ENCODE measurements at regions not wholly inside any gene's neighbourhood (a gene's known extent, or its start where the extent isn't known, plus 50 kb on each side); places are given as distances from the start of the nearest gene placed in this dataset.

DNA sequence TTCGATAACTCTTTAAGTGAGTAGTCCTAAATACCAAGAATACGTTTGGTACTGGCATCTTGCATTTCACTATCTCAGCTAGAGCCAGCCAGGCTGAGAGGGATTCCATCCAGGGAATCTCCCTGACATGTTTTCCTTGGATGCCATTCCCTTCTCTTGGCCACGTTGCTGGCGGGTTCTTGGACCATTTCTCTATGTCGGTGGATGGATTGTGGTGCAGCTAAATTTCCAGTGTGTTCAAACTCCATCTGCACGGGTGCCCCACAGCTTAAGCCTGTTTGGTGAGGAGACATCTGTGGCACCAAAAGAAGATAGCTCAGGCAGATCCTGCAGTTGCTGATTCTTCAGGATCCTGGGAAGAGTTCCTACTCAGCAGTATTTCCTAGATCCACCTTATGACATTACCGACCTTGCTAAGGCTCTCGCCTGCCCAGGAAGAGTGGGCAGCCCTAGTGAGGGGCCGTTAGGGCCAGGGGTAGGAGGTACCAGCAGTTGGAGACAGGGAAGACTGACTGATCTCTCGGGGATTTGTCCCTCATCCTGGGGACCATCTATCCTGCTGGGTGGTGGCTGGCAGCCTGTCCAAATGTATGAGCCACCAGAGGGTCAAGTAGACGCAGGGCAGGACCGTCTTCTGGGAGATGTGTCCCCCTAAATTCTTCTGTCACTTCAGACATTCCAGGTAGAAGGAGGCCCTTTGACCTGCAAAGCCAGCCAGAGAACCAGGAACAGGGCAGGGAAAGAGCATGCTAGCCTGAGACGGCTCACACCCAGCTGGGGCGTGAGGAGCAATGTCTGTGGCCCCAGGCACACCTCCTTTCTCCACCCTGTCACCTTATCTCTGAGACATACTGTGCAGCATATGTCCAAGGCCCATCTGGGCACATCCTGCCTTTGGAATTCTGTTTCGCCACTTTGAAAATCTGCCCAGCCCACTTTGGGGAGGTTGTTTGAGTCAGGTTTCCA lies 72.6 kb upstream of the CAPRIN2 start:
- WGBS, 3 donors = 60 to 70% (median 67%) methylated on average over 15 of the region's 15 CpGs
- no peaks in the 10 kb centered on the region for H3K36me3 ChIP-seq (ENCODE audit: insufficient read depth in 1 of 2, low read depth in 1 of 2)
- no peaks in the 10 kb centered on the region for H3K9me3 ChIP-seq
- H3K4me3 ChIP-seq = no peak overlapping the region
- intact Hi-C loops (cut with DNase I) = no loop called here
- no peak overlapping the region for H3K27ac ChIP-seq
- H3K27me3 ChIP-seq (ENCODE audit: insufficient read depth in 3 of 3, low read length in 2 of 3) = no peaks in the 10 kb centered on the region
- no peak for ATAC-seq
- peaks cover under 1% of the 10 kb centered on the region for H3K4me1 ChIP-seq
- TF ChIP-seq, protein P1, sequence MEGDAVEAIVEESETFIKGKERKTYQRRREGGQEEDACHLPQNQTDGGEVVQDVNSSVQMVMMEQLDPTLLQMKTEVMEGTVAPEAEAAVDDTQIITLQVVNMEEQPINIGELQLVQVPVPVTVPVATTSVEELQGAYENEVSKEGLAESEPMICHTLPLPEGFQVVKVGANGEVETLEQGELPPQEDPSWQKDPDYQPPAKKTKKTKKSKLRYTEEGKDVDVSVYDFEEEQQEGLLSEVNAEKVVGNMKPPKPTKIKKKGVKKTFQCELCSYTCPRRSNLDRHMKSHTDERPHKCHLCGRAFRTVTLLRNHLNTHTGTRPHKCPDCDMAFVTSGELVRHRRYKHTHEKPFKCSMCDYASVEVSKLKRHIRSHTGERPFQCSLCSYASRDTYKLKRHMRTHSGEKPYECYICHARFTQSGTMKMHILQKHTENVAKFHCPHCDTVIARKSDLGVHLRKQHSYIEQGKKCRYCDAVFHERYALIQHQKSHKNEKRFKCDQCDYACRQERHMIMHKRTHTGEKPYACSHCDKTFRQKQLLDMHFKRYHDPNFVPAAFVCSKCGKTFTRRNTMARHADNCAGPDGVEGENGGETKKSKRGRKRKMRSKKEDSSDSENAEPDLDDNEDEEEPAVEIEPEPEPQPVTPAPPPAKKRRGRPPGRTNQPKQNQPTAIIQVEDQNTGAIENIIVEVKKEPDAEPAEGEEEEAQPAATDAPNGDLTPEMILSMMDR (IDR thresholded peaks at IDR 0.05) = no peak
- DNase-seq = no peak

DNA sequence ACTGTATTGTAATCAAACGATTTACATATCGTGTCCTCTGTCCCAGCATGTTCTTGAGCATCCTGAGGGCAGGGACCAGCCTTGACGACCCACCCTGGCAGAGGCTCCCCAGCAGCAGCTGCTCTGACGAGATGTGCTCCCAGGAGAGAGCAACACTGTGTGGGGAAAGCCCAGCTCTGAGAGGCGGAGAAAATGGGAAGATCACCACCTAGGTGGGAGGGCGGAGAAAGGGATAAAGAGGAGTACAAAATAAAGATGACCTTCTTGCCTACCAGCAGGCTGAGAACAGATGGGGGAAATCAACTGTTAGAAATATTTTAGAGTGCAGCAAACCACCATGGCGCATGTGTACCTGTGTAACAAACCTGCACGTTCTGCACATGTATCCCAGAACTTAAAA lies 71.5 kb upstream of the CAPRIN2 start:
- Histone ChIP-seq H3K27me3 (ENCODE audit: insufficient read depth in 3 of 3, low read length in 2 of 3) (no peaks in the 10 kb centered on the region), H3K36me3 (ENCODE audit: insufficient read depth in 1 of 2, low read depth in 1 of 2) (no peaks in the 10 kb centered on the region), H3K4me1 (peaks cover 4% of the 10 kb centered on the region), H3K4me3 (no peak overlapping the region), H3K9me3 (no peaks in the 10 kb centered on the region), H3K27ac (no peak overlapping the region)
- intact Hi-C loops (cut with DNase I) = no loop called here
- no peak for ATAC-seq
- TF ChIP-seq, protein P1 (IDR thresholded peaks at IDR 0.05) = no peak
- WGBS, 3 donors = 76 to 87% (median 77%) methylated on average over 8 of the region's 8 CpGs
- DNase-seq = no peak

DNA sequence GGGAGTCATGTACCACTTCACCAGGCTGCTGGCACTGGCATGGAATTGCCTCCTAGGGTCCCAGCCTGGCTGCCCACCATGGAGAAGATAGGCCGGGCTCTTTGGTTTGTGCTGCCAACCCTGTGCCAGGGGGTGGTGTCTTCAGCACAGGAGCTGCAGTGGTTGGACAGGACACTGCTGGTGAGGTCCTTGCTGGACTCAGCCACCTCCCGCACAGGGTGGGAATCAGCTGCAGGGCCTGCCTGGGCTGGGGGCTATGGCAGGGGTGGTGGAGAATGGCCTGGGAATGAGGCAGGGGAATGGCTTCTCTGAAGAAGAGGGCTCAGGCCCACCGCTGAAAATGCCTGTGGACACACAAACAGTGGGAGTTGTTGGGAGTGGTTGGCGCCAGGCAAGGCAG lies 70.6 kb upstream of the CAPRIN2 start:
- no peaks in the 10 kb centered on the region for H3K36me3 ChIP-seq (ENCODE audit: insufficient read depth in 1 of 2, low read depth in 1 of 2)
- DNase-seq = no peak
- ATAC-seq = no peak
- H3K27ac ChIP-seq = no peak overlapping the region
- WGBS, 3 donors = 66 to 83% (median 73%) methylated on average over 4 of the region's 4 CpGs
- H3K4me3 ChIP-seq = no peak overlapping the region
- TF ChIP-seq, protein P1 (IDR thresholded peaks at IDR 0.05) = no peak
- H3K27me3 ChIP-seq (ENCODE audit: insufficient read depth in 3 of 3, low read length in 2 of 3) = peaks cover 0 to 2% (median 0%) of the 10 kb centered on the region in 3 donors
- H3K9me3 ChIP-seq = no peaks in the 10 kb centered on the region
- intact Hi-C loops (cut with DNase I) = no loop called here
- peaks cover 4% of the 10 kb centered on the region for H3K4me1 ChIP-seq

DNA sequence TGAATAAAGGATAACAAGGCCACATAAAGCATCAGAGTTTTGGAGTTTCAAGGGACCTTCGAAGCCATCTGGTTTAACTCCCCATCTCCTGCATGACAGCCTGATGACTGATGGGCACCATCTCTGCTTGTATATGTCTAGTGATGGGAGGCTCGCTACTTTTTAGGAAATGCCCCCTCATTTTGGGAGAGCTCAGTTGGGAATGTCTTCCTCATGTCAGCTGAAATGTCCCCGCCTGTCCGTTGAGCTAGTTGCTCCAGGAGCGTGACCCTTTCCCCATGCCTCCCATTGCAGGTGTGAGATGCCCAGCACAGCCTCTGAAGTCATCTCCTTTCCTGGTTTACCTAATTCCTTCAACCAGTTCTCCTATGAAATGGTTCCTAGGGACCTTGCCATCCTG lies 69.6 kb upstream of the CAPRIN2 start:
- TF ChIP-seq, protein P1 (IDR thresholded peaks at IDR 0.05) = no peak
- H3K4me1 ChIP-seq = peaks cover 4% of the 10 kb centered on the region
- H3K27ac ChIP-seq = no peak overlapping the region
- no peaks in the 10 kb centered on the region for H3K9me3 ChIP-seq
- DNase-seq (no peak), ATAC-seq (no peak)
- H3K36me3 ChIP-seq (ENCODE audit: insufficient read depth in 1 of 2, low read depth in 1 of 2) = no peaks in the 10 kb centered on the region
- no peak overlapping the region for H3K4me3 ChIP-seq
- H3K27me3 ChIP-seq (ENCODE audit: insufficient read depth in 3 of 3, low read length in 2 of 3) = peaks cover 0 to 5% (median 2%) of the 10 kb centered on the region in 3 donors
- 95 to 98% (median 97%) methylated on average over 5 of the region's 5 CpGs for WGBS, 3 donors
- intact Hi-C loops (cut with DNase I) = no loop called here

All from psoas muscle (tissue), 7 donors.